ENCODE measurements at regions not wholly inside any gene's neighbourhood (a gene's known extent, or its start where the extent isn't known, plus 50 kb on each side); places are given as distances from the start of the nearest gene placed in this dataset.
A peak's percentile ranks its signal among the peaks of the same experiment; 100 is the strongest.

DNA sequence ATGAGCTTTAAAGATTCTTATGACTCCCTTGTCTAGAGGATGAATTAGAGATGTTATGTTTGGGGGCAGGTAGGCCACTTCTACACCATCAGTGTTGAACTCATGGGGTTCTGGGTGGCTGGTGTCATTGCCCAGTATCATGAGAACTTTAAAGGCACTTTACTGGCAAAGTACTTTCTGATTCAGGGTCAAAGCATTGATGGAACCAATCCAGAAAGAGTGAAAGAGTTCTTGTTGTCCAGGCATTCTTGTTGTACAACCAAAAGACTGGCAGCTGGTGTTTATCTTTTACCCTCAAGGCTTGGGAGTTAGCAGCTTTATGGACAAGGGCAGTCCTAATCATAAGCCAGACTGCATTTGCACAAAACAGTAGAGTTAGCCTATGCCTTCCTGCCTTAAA is 673.0 kb downstream of the USP25 start:
- Mint-ChIP-seq H3K27me3 (ENCODE audit: low read depth) (no peaks in the 10 kb centered on the region), H3K4me1 (ENCODE audit: low read depth) (peaks cover 27% of the 10 kb centered on the region), H3K9me3 (ENCODE audit: low read depth) (peaks cover 3% of the 10 kb centered on the region), H3K36me3 (ENCODE audit: low read depth) (no peaks in the 10 kb centered on the region), H3K27ac (ENCODE audit: unreplicated experiment) (no peak overlapping the region), H3K4me3 (ENCODE audit: unreplicated experiment) (no peak overlapping the region)
- TF ChIP-seq, protein P1, sequence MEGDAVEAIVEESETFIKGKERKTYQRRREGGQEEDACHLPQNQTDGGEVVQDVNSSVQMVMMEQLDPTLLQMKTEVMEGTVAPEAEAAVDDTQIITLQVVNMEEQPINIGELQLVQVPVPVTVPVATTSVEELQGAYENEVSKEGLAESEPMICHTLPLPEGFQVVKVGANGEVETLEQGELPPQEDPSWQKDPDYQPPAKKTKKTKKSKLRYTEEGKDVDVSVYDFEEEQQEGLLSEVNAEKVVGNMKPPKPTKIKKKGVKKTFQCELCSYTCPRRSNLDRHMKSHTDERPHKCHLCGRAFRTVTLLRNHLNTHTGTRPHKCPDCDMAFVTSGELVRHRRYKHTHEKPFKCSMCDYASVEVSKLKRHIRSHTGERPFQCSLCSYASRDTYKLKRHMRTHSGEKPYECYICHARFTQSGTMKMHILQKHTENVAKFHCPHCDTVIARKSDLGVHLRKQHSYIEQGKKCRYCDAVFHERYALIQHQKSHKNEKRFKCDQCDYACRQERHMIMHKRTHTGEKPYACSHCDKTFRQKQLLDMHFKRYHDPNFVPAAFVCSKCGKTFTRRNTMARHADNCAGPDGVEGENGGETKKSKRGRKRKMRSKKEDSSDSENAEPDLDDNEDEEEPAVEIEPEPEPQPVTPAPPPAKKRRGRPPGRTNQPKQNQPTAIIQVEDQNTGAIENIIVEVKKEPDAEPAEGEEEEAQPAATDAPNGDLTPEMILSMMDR (IDR thresholded peaks at IDR 0.05), result no peak
- no peak for DNase-seq (ENCODE audit: low spot score)

DNA sequence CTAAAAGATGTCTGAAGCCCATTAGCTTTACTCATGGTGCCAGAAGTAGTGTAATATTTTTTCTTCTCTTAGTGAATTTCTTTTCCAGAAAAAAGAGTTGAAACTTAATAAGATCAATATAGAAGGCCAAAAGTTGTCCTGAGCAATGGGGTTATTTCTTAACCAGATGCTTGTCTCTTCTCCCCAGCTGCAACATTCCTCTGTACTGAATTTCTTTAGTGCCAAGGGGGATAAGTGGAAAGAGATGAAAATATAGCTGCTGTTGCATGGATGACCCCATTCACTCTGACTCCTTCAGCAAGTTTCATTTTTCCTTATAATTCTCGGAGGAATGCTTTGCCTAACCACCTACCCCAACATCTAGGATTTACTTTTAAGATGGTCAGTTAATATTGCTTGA is 675.0 kb downstream of the USP25 start:
- H3K4me3 Mint-ChIP-seq (ENCODE audit: unreplicated experiment), result no peak overlapping the region
- H3K36me3 Mint-ChIP-seq (ENCODE audit: low read depth), result no peaks in the 10 kb centered on the region
- no peaks in the 10 kb centered on the region for H3K27me3 Mint-ChIP-seq (ENCODE audit: low read depth)
- H3K27ac Mint-ChIP-seq (ENCODE audit: unreplicated experiment), result peak overlapping the region; percentile 14
- H3K4me1 Mint-ChIP-seq (ENCODE audit: low read depth), result peaks cover 43% of the 10 kb centered on the region
- H3K9me3 Mint-ChIP-seq (ENCODE audit: low read depth), result peaks cover 3% of the 10 kb centered on the region
- DNase-seq (ENCODE audit: low spot score), result no peak
- TF ChIP-seq, protein P1 (IDR thresholded peaks at IDR 0.05), result no peak

DNA sequence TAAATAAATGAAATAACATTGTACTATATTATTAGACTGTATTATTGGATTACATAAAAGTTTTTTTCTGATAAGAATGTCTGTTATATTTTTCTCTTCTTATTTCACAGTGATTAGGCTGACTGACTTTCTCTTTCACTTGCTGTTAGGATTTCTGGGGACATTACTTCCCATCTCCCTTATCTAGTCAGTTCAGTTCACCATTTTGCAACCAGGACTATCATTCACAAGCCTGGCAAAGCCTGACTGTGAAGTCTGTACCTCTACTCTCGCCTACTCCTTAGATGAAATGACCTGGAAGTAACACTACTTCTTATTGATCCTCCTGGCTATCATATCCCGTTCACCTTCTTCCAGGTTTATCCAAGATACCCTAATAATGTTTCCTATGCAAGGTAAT is 676.6 kb downstream of the USP25 start:
- Mint-ChIP-seq H3K4me1 (ENCODE audit: low read depth) (peaks cover 43% of the 10 kb centered on the region), H3K9me3 (ENCODE audit: low read depth) (peaks cover 3% of the 10 kb centered on the region), H3K27me3 (ENCODE audit: low read depth) (no peaks in the 10 kb centered on the region), H3K27ac (ENCODE audit: unreplicated experiment) (peak overlapping the region; percentile 34), H3K36me3 (ENCODE audit: low read depth) (peaks cover 2% of the 10 kb centered on the region), H3K4me3 (ENCODE audit: unreplicated experiment) (no peak overlapping the region)
- TF ChIP-seq, protein P1 (IDR thresholded peaks at IDR 0.05), result no peak
- DNase-seq (ENCODE audit: low spot score), result no peak

DNA sequence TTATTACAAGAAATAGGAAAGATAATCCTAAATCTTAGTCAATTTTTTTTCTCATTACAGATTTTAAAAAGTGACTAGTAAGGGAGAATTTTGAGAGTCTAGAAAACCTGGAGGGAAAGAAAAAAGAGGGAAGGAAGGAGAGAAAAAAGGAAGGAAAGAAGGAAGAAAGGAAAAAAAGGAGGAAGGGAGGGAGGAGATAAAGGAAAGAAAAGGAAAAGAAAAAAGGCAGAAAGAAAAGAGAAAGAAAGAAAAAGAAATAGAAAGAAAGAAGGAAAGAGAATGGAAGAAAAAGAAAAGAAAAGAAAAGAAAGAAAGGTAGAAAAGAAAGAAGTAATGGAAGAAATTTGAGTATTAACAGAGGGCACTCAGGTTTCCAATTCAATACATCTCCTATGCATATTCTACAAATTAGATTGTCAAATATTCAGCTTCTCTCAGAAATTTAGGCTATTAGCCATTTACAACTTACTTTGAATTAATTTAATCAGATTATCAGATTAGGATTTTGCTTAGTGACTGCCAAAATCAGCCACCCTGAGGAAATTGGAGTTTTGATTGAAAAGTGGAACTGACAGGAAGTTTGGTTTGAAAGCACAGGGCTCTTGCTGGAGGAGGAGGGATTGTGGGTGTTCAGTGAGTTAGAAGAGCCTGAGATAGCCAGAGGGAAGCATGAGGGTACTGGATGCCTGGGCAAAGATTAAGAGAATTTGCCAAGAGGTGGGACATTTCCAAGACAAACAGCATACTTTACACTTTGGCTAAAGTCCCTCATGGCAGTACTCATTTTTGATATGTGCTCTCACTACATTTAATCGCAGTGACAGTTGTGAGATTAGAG is 677.8 kb downstream of the USP25 start:
- Mint-ChIP-seq H3K27me3 (ENCODE audit: low read depth) (no peaks in the 10 kb centered on the region), H3K27ac (ENCODE audit: unreplicated experiment) (peak overlapping the region; percentile 46), H3K4me3 (ENCODE audit: unreplicated experiment) (peak overlapping the region; percentile 20), H3K36me3 (ENCODE audit: low read depth) (peaks cover 2% of the 10 kb centered on the region), H3K4me1 (ENCODE audit: low read depth) (peaks cover 42% of the 10 kb centered on the region), H3K9me3 (ENCODE audit: low read depth) (peaks cover 8% of the 10 kb centered on the region)
- DNase-seq (ENCODE audit: low spot score), result no peak
- TF ChIP-seq, protein P1 (IDR thresholded peaks at IDR 0.05), result no peak

DNA sequence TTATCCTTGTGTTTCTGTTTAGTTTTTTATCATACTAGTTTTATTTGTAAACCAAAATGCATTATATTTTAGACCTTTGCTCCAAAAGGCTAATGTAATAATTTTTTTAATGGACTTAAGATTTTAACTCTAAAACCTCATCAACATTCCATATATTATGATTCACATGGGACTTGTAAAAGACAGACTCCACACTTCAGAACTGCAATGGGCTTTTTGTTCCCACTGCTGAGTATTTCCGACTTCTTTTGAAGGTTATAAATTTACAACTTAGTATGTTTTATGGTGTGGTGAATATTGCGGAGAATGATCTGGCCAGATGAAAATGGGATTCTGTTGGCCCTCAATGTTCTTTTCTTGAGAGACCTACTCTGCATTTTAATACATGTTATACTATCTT is 678.5 kb downstream of the USP25 start:
- TF ChIP-seq, protein P1 (IDR thresholded peaks at IDR 0.05), result no peak
- DNase-seq (ENCODE audit: low spot score), result no peak
- H3K4me3 Mint-ChIP-seq (ENCODE audit: unreplicated experiment), result no peak overlapping the region
- peaks cover 37% of the 10 kb centered on the region for H3K4me1 Mint-ChIP-seq (ENCODE audit: low read depth)
- H3K36me3 Mint-ChIP-seq (ENCODE audit: low read depth), result peaks cover 2% of the 10 kb centered on the region
- H3K27me3 Mint-ChIP-seq (ENCODE audit: low read depth), result no peaks in the 10 kb centered on the region
- peaks cover 8% of the 10 kb centered on the region for H3K9me3 Mint-ChIP-seq (ENCODE audit: low read depth)
- H3K27ac Mint-ChIP-seq (ENCODE audit: unreplicated experiment), result peak overlapping the region; percentile 46

Data from chondrocyte (in vitro differentiated cells).